PFSK-1 (cell line): ENCODE measurements at regions not wholly inside any gene's neighbourhood (a gene's known extent, or its start where the extent isn't known, plus 50 kb on each side); places are given as distances from the start of the nearest gene placed in this dataset.

Experiments
- FOXP2 ChIP-seq: optimal IDR thresholded peaks from 2 replicates; pipeline ENCODE3; 2011; ENCODE audit warnings: borderline replicate concordance, control low read depth, inconsistent platforms; ENCODE audit not compliant: insufficient read depth; ENCODE audit errors: extremely low read length, extremely low read depth
- POLR2AphosphoS5 ChIP-seq: IDR thresholded peaks from 2 replicates; pipeline ENCODE4 v1.6.1; 2012; ENCODE audit warnings: low read depth, mild to moderate bottlenecking, control low read depth, low read length, moderate library complexity
- REST ChIP-seq, 2 experiments: IDR thresholded peaks; 2 replicates each; pipeline versions ENCODE4 v1.6.1 to v1.8.0; 2011 to 2012; ENCODE audit warnings: low read depth in 2 of 2, low read length in 2 of 2, control low read depth in 1 of 2, inconsistent platforms in 1 of 2, mild to moderate bottlenecking in 1 of 2, moderate library complexity in 1 of 2; ENCODE audit not compliant: insufficient read depth in 1 of 2
- TAF1 ChIP-seq: IDR thresholded peaks from 2 replicates; pipeline ENCODE4 v1.6.1; 2012; ENCODE audit warnings: low read length, control low read depth, borderline replicate concordance; ENCODE audit not compliant: insufficient read depth

- TF ChIP-seq POLR2AphosphoS5 (no peak), REST (IDR thresholded peaks at IDR 0.05; ENCODE audit: insufficient read depth in 1 of 2, low read depth in 2 of 2, low read length in 2 of 2) (no peak), TAF1 (no peak), FOXP2 (no peak)
Measured at GRCh38 chr1:22320587-22321344, 130.9 kb upstream of the ZBTB40 start.
